ENCODE measurements at regions not wholly inside any gene's neighbourhood (a gene's known extent, or its start where the extent isn't known, plus 50 kb on each side); places are given as distances from the start of the nearest gene placed in this dataset.

GRCh38 chr15:45743426-45744235, 108.8 kb downstream of the SQOR start:
- no peak for TF ChIP-seq CTCF (conservative IDR thresholded peaks at IDR 0.05; ENCODE audit: low read depth, low read length)
- DNase-seq (ENCODE audit: low read depth), result no peak
- H3K4me3 ChIP-seq (ENCODE audit: low read depth, low read length), result no peak overlapping the region

GRCh38 chr15:45744236-45744589, 109.4 kb downstream of the SQOR start:
- no peak for DNase-seq (ENCODE audit: low read depth)
- no peak overlapping the region for H3K4me3 ChIP-seq (ENCODE audit: low read depth, low read length)
- TF ChIP-seq CTCF (conservative IDR thresholded peaks at IDR 0.05; ENCODE audit: low read depth, low read length), result no peak

- H3K4me3 ChIP-seq (ENCODE audit: low read depth, low read length), result no peak overlapping the region
- no peak for TF ChIP-seq CTCF (conservative IDR thresholded peaks at IDR 0.05; ENCODE audit: low read depth, low read length)
- no peak for DNase-seq (ENCODE audit: low read depth)
Measured at GRCh38 chr15:45747426-45747825, 112.6 kb downstream of the SQOR start.

GRCh38 chr15:45751629-45752028, 116.8 kb downstream of the SQOR start:
- DNase-seq (ENCODE audit: low read depth), result no peak
- no peak overlapping the region for H3K4me3 ChIP-seq (ENCODE audit: low read depth, low read length)
- no peak for TF ChIP-seq CTCF (conservative IDR thresholded peaks at IDR 0.05; ENCODE audit: low read depth, low read length)

GRCh38 chr15:45759936-45760335, 125.1 kb downstream of the SQOR start:
- H3K4me3 ChIP-seq (ENCODE audit: low read depth, low read length), result no peak overlapping the region
- no peak for TF ChIP-seq CTCF (conservative IDR thresholded peaks at IDR 0.05; ENCODE audit: low read depth, low read length)
- DNase-seq (ENCODE audit: low read depth), result no peak

GRCh38 chr15:45762726-45763125, 127.9 kb downstream of the SQOR start:
- TF ChIP-seq CTCF (conservative IDR thresholded peaks at IDR 0.05; ENCODE audit: low read depth, low read length), result no peak
- no peak overlapping the region for H3K4me3 ChIP-seq (ENCODE audit: low read depth, low read length)
- no peak for DNase-seq (ENCODE audit: low read depth)

Data from choroid plexus epithelial cell (primary cell).